HepG2 (cell line): ENCODE measurements at regions not wholly inside any gene's neighbourhood (a gene's known extent, or its start where the extent isn't known, plus 50 kb on each side); places are given as distances from the start of the nearest gene placed in this dataset.

Experiments used
- ATAC-seq: fragments of 200-7000 bp; cut with Tn5 transposase; 3 replicates; pipeline ENCODE4 v1.9.1; 2020; ENCODE audit warnings: mild to moderate bottlenecking, moderate library complexity
- BruUV-seq: library from RNA; stranded (reverse); fragments of 400-500 nt; replicated peaks from 2 replicates; lab custom pipeline; 2021; lab: Mats Ljungman, UMichigan
- CTCF ChIA-PET: fragments of 300-600 bp; formaldehyde crosslinking; extraction: SDS; loops from one replicate; lab custom pipeline; 2021; ENCODE audit warnings: low total read pairs, inconsistent platforms, low intra/inter-chr PET ratio; lab: Yijun Ruan, JAX
- POLR2A ChIA-PET: fragments of 350-600 bp; sonication (Branson Sonifier 250); formaldehyde crosslinking; loops from one replicate; lab custom pipeline; 2020; ENCODE audit warnings: antibody characterized with exemption, inconsistent platforms; lab: Yijun Ruan, JAX
- DNase-seq: peaks from one replicate; pipeline ENCODE4 v3.0.0-alpha.2; 2015; ENCODE audit warnings: low spot score
- FAIRE-seq: peaks from 3 replicates; lab custom pipeline; 2011; peaks lifted over from hg19 to GRCh38; lab: Jason Lieb, UNC
- H2AFZ ChIP-seq: one replicate; pipeline ENCODE4 v1.6.1; 2011; ENCODE audit warnings: low read length, inconsistent platforms
- H3K27ac ChIP-seq: fragments of 300-600 bp; 3 replicates; pipeline ENCODE4 v1.8.0; 2011; ENCODE audit warnings: mixed run types, mild to moderate bottlenecking, mixed read lengths, low read length, inconsistent platforms; ENCODE audit not compliant: insufficient read depth; ENCODE audit errors: extremely low read length
- H3K27me3 ChIP-seq, 2 experiments: fragments of 200-600 bp in 1 of 2; 2 replicates in 1 of 2; 3 replicates in 1 of 2; pipeline versions ENCODE4 v1.6.0 to v1.8.0; 2011; ENCODE audit warnings: low read length in 2 of 2, mild to moderate bottlenecking in 2 of 2, moderate library complexity in 2 of 2, inconsistent platforms in 1 of 2; ENCODE audit not compliant: insufficient read depth in 2 of 2, control insufficient read depth in 1 of 2
- H3K36me3 ChIP-seq, 2 experiments: fragments of 200-600 bp in 1 of 2; replicated peaks in 1 of 2; 2 replicates in 1 of 2; 3 replicates in 1 of 2; pipeline versions ENCODE4 v1.5.1 to v1.8.0; 2011; ENCODE audit warnings: low read length in 2 of 2, inconsistent platforms in 1 of 2; ENCODE audit not compliant: insufficient read depth in 2 of 2, control insufficient read depth in 1 of 2
- H3K4me1 ChIP-seq: 2 replicates; pipeline ENCODE4 v1.5.1; 2012; ENCODE audit warnings: low read length, inconsistent platforms; ENCODE audit not compliant: insufficient read depth
- H3K4me2 ChIP-seq: 2 replicates; pipeline ENCODE4 v1.6.0; 2011; ENCODE audit warnings: low read depth, low read length, inconsistent platforms
- H3K4me3 ChIP-seq, 3 experiments: fragments of 200-600 bp in 1 of 3; sonication (generic), shearing (Covaris generic) in 1 of 3; replicated peaks in 1 of 3; 2 replicates each; pipeline ENCODE4 v1.5.1; 2011 to 2016; ENCODE audit warnings: low read length in 3 of 3, inconsistent platforms in 2 of 3, low read depth in 2 of 3, mild to moderate bottlenecking in 2 of 3, control low read depth in 1 of 3, mixed read lengths in 1 of 3; ENCODE audit not compliant: insufficient read depth in 1 of 3
- H3K79me2 ChIP-seq: one replicate; pipeline ENCODE4 v1.6.1; 2011; ENCODE audit warnings: low read length, inconsistent platforms; ENCODE audit not compliant: insufficient read depth
- H3K9ac ChIP-seq: 2 replicates; pipeline ENCODE4 v1.6.0; 2011; ENCODE audit warnings: mild to moderate bottlenecking, low read depth, low read length, inconsistent platforms; ENCODE audit not compliant: insufficient read depth
- H3K9me3 ChIP-seq: 2 replicates; pipeline ENCODE4 v1.5.1; 2012; ENCODE audit warnings: mild to moderate bottlenecking, low read length
- H4K20me1 ChIP-seq: 2 replicates; pipeline ENCODE4 v1.6.0; 2011; ENCODE audit warnings: inconsistent platforms, mild to moderate bottlenecking, low read length, moderate library complexity; ENCODE audit not compliant: insufficient read depth
- CEBPB ChIP-seq: IDR thresholded peaks from 2 replicates; pipeline ENCODE4 v1.6.1; 2011; ENCODE audit warnings: low read depth, low read length, improper control_type of control experiment, borderline replicate concordance
- CEBPG ChIP-seq: IDR thresholded peaks from 2 replicates; pipeline ENCODE4 v1.6.1; 2016
- CTCF ChIP-seq: sonication (generic); formaldehyde crosslinking; IDR thresholded peaks from 2 replicates; pipeline ENCODE4 v1.5.0; 2020; ENCODE audit warnings: mild to moderate bottlenecking, missing genetic modification reagents, moderate library complexity
- DPF2 ChIP-seq: sonication (generic); formaldehyde crosslinking; IDR thresholded peaks from 2 replicates; pipeline ENCODE4 v1.4.0; 2020; ENCODE audit warnings: mild to moderate bottlenecking, low read depth, missing genetic modification reagents, borderline replicate concordance
- MED13 ChIP-seq: sonication (generic); formaldehyde crosslinking; IDR thresholded peaks from 2 replicates; pipeline ENCODE4 v1.5.0; 2020; ENCODE audit warnings: missing genetic modification reagents
- PATZ1 ChIP-seq: sonication (generic); formaldehyde crosslinking; IDR thresholded peaks from 2 replicates; pipeline ENCODE4 v1.4.0; 2020; ENCODE audit warnings: missing genetic modification reagents
- SYNCRIP ChIP-seq: fragments of 200-400 bp; formaldehyde crosslinking; IDR thresholded peaks from 2 replicates; pipeline ENCODE4 v1.6.1; 2018; ENCODE audit warnings: mild to moderate bottlenecking, low read depth, low read length; ENCODE audit not compliant: insufficient read depth
- ZBTB42 ChIP-seq: sonication (generic); formaldehyde crosslinking; IDR thresholded peaks from 2 replicates; pipeline ENCODE4 v1.5.0; 2020; ENCODE audit warnings: mild to moderate bottlenecking, missing genetic modification reagents
- ZNF10 ChIP-seq: sonication (generic); formaldehyde crosslinking; IDR thresholded peaks from 2 replicates; pipeline ENCODE4 v1.4.0; 2020; ENCODE audit warnings: mild to moderate bottlenecking, low read depth, missing genetic modification reagents, borderline replicate concordance
- ZNF12 ChIP-seq: sonication (generic); formaldehyde crosslinking; IDR thresholded peaks from 2 replicates; pipeline ENCODE4 v1.5.0; 2020; ENCODE audit warnings: missing genetic modification reagents
- ZNF234 ChIP-seq: sonication (generic); formaldehyde crosslinking; conservative IDR thresholded peaks from 2 replicates; pipeline ENCODE4 v1.5.1; 2020; ENCODE audit warnings: mild to moderate bottlenecking, missing genetic modification reagents
- ZNF513 ChIP-seq: sonication (generic); formaldehyde crosslinking; conservative IDR thresholded peaks from 2 replicates; pipeline ENCODE4 v1.5.0; 2020; ENCODE audit warnings: missing genetic modification reagents
- ZNF569 ChIP-seq: sonication (generic); formaldehyde crosslinking; IDR thresholded peaks from 2 replicates; pipeline ENCODE4 v1.5.0; 2020; ENCODE audit warnings: mild to moderate bottlenecking, missing genetic modification reagents, moderate library complexity, borderline replicate concordance
- WGBS: methylation state at CpG from one replicate; pipeline ENCODE4 v1.1.6; 2017; ENCODE audit warnings: low lambda C conversion rate; 5-methylcytosine and 5-hydroxymethylcytosine counted together
- in situ Hi-C: cut with HindIII; loops from 2 replicates; pipeline ENCODE4 v1.10.0; 2017; ENCODE audit warnings: low pct_unique_long_range_greater_than_20kb; ENCODE audit not compliant: extremely low pct_ligation_motif_present
- intact Hi-C: fragments of 100-400 bp; cut with micrococcal nuclease; formaldehyde crosslinking; loops from one replicate; pipeline ENCODE4 v1.10.0; 2022; ENCODE audit not compliant: unreplicated experiment

GRCh38 chr1:218139761-218140160, 145.3 kb upstream of the RRP15 start (continued):
- TF ChIP-seq SYNCRIP, result no peak
- no peak for TF ChIP-seq PATZ1
- no peak for TF ChIP-seq ZNF569 (CRISPR knock-in tag)
- no peak for TF ChIP-seq ZNF234 (CRISPR knock-in tag)
- TF ChIP-seq ZNF10 (CRISPR knock-in tag), result no peak
- TF ChIP-seq ZNF513 (CRISPR knock-in tag), result no peak
- TF ChIP-seq ZBTB42 (CRISPR knock-in tag), result no peak
- TF ChIP-seq DPF2, result no peak

GRCh38 chr1:218156595-218156994, 128.5 kb upstream of the RRP15 start:
- BruUV-seq, result no TSS peak
- in situ Hi-C loops (no loop called here), intact Hi-C loops (no loop called here)
- Histone ChIP-seq H3K27me3 (peaks cover 0 to 22% of the 10 kb centered on the region in 2 experiments; a peak in 3 of 5 replicates), H3K4me2 (no peak overlapping the region), H3K36me3 (no peaks in the 10 kb centered on the region), H3K79me2 (no peaks in the 10 kb centered on the region), H3K27ac (no peak overlapping the region), H4K20me1 (no peaks in the 10 kb centered on the region), H3K9me3 (no peaks in the 10 kb centered on the region), H2AFZ (no peak overlapping the region), H3K4me1 (no peaks in the 10 kb centered on the region), H3K9ac (no peak overlapping the region)
- POLR2A ChIA-PET, result no interaction called here
- no peak for FAIRE-seq
- CTCF ChIA-PET, result no interaction called here
- peak; percentile 83 for ATAC-seq
- under 1% methylated on average over 9 of the region's 15 CpGs for WGBS
- DNase-seq, result no peak
- TF ChIP-seq CEBPG (CRISPR knock-in tag) (peak; percentile 35), ZNF12 (CRISPR knock-in tag) (peak; percentile 54; the same call in 1 of the 2 replicates), CEBPB (peak; percentile 54; the same call in 1 of the 2 replicates), CTCF (peak; percentile 17; the same call in 1 of the 2 replicates), MED13 (CRISPR knock-in tag) (no peak)
- TF ChIP-seq, all 625 proteins: peak for 4
- H3K4me3 ChIP-seq, result no peak overlapping the region
